AG10803 (cell line): ENCODE measurements at regions not wholly inside any gene's neighbourhood (a gene's known extent, or its start where the extent isn't known, plus 50 kb on each side); places are given as distances from the start of the nearest gene placed in this dataset.

Experiments
- DNase-seq: peaks from one replicate; pipeline ENCODE4 v3.0.0; 2010; ENCODE audit warnings: low read depth
- H3K4me3 ChIP-seq: 2 replicates; pipeline ENCODE4 v1.5.1; 2011; ENCODE audit warnings: mild to moderate bottlenecking, low read length, control low read depth
- CTCF ChIP-seq: conservative IDR thresholded peaks from 2 replicates; pipeline ENCODE4 v1.5.1; 2011; ENCODE audit warnings: mild to moderate bottlenecking, low read length, control low read depth, inconsistent platforms

GRCh38 chr5:133730346-133730745, 118.0 kb upstream of the FSTL4 start:
- DNase-seq, result no peak
- no peak overlapping the region for H3K4me3 ChIP-seq
- no peak for TF ChIP-seq CTCF

GRCh38 chr5:133729800-133730199, 117.5 kb upstream of the FSTL4 start:
- TF ChIP-seq CTCF, result no peak
- no peak for DNase-seq
- H3K4me3 ChIP-seq, result no peak overlapping the region

- DNase-seq, result no peak
- TF ChIP-seq CTCF, result no peak
- H3K4me3 ChIP-seq, result no peak overlapping the region
Measured at GRCh38 chr5:133728475-133728874, 116.1 kb upstream of the FSTL4 start.

- no peak for DNase-seq
- TF ChIP-seq CTCF, result no peak
- H3K4me3 ChIP-seq, result no peak overlapping the region
Measured at GRCh38 chr5:133727636-133728035, 115.3 kb upstream of the FSTL4 start.

GRCh38 chr5:133723651-133724366, 111.5 kb upstream of the FSTL4 start:
- H3K4me3 ChIP-seq, result no peak overlapping the region
- no peak for TF ChIP-seq CTCF
- no peak for DNase-seq

- H3K4me3 ChIP-seq, result no peak overlapping the region
- no peak for TF ChIP-seq CTCF
- DNase-seq, result no peak
Measured at GRCh38 chr5:133723126-133723525, 110.8 kb upstream of the FSTL4 start.

GRCh38 chr5:133721365-133721764, 109.0 kb upstream of the FSTL4 start:
- no peak overlapping the region for H3K4me3 ChIP-seq
- TF ChIP-seq CTCF, result no peak
- DNase-seq, result no peak
